GM12878 (cell line): ENCODE measurements at regions not wholly inside any gene's neighbourhood (a gene's known extent, or its start where the extent isn't known, plus 50 kb on each side); places are given as distances from the start of the nearest gene placed in this dataset.

Source experiments
- EZH2 ChIP-seq: IDR thresholded peaks from 2 replicates; pipeline ENCODE4 v1.6.1; 2012; ENCODE audit warnings: low read depth, mild to moderate bottlenecking, control low read depth, inconsistent platforms, low read length, borderline replicate concordance; ENCODE audit not compliant: control insufficient read depth
- LARP7 ChIP-seq: fragments of 450-650 bp; IDR thresholded peaks from 2 replicates; pipeline ENCODE4 v1.6.1; 2017; ENCODE audit warnings: mild to moderate bottlenecking
- POLR2A ChIP-seq: IDR thresholded peaks from 2 replicates; pipeline ENCODE4 v1.6.1; 2011; ENCODE audit warnings: low read depth, mild to moderate bottlenecking, low read length
- YY1 ChIP-seq: IDR thresholded peaks from 2 replicates; pipeline ENCODE4 v1.6.1; 2011; ENCODE audit warnings: low read depth, mild to moderate bottlenecking, low read length
- TF ChIP-seq, protein P1 (sequence below), 3 experiments: IDR thresholded peaks in 2 of 3; conservative IDR thresholded peaks in 1 of 3; 2 replicates each; pipeline ENCODE4 v1.5.1; 2011; ENCODE audit warnings: low read depth in 3 of 3, low read length in 3 of 3, mild to moderate bottlenecking in 3 of 3, control low read depth in 2 of 3, moderate library complexity in 2 of 3, inconsistent platforms in 1 of 3, mixed read lengths in 1 of 3; ENCODE audit not compliant: control insufficient read depth in 2 of 3, insufficient read depth in 1 of 3; ENCODE audit errors: extremely low read depth in 1 of 3
- TF ChIP-seq, protein P2 (sequence below): fragments of 450-650 bp; formaldehyde crosslinking; IDR thresholded peaks from 2 replicates; pipeline ENCODE4 v1.4.0; 2020; ENCODE audit warnings: mild to moderate bottlenecking, moderate library complexity
- TF ChIP-seq, protein P3 (sequence below): IDR thresholded peaks from 2 replicates; pipeline ENCODE4 v1.6.1; 2012; ENCODE audit warnings: low read depth, low read length, improper control_type of control experiment

DNA sequence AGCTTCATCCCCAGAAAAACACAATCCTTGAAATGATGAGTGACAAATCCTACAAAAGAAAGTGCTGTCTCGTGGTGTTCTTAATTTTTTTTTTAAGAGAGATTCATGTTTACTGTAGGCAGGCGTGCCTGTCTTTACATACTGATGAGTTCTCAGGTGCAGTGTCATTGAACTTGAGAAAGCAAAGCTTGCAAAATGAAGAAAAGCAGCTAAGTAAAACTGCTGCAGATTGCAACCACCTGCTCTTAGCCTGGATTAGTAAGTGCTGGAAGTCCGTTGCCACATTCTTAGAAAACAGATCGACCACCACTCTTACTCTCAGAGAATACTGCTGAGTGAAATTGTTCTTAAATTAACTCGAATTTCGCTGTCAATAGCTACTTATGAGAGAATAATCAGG is 854.6 kb downstream of the TRIML1 start:
- TF ChIP-seq, protein P1, sequence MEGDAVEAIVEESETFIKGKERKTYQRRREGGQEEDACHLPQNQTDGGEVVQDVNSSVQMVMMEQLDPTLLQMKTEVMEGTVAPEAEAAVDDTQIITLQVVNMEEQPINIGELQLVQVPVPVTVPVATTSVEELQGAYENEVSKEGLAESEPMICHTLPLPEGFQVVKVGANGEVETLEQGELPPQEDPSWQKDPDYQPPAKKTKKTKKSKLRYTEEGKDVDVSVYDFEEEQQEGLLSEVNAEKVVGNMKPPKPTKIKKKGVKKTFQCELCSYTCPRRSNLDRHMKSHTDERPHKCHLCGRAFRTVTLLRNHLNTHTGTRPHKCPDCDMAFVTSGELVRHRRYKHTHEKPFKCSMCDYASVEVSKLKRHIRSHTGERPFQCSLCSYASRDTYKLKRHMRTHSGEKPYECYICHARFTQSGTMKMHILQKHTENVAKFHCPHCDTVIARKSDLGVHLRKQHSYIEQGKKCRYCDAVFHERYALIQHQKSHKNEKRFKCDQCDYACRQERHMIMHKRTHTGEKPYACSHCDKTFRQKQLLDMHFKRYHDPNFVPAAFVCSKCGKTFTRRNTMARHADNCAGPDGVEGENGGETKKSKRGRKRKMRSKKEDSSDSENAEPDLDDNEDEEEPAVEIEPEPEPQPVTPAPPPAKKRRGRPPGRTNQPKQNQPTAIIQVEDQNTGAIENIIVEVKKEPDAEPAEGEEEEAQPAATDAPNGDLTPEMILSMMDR (IDR thresholded peaks at IDR 0.05 in 2 of 3, conservative IDR thresholded peaks at IDR 0.05 in 1 of 3; ENCODE audit: control insufficient read depth in 2 of 3, extremely low read depth in 1 of 3, insufficient read depth in 1 of 3, low read depth in 3 of 3, low read length in 3 of 3): no peak
- TF ChIP-seq YY1 (no peak), POLR2A (no peak), EZH2 (no peak), LARP7 (no peak)
- TF ChIP-seq, protein P2, sequence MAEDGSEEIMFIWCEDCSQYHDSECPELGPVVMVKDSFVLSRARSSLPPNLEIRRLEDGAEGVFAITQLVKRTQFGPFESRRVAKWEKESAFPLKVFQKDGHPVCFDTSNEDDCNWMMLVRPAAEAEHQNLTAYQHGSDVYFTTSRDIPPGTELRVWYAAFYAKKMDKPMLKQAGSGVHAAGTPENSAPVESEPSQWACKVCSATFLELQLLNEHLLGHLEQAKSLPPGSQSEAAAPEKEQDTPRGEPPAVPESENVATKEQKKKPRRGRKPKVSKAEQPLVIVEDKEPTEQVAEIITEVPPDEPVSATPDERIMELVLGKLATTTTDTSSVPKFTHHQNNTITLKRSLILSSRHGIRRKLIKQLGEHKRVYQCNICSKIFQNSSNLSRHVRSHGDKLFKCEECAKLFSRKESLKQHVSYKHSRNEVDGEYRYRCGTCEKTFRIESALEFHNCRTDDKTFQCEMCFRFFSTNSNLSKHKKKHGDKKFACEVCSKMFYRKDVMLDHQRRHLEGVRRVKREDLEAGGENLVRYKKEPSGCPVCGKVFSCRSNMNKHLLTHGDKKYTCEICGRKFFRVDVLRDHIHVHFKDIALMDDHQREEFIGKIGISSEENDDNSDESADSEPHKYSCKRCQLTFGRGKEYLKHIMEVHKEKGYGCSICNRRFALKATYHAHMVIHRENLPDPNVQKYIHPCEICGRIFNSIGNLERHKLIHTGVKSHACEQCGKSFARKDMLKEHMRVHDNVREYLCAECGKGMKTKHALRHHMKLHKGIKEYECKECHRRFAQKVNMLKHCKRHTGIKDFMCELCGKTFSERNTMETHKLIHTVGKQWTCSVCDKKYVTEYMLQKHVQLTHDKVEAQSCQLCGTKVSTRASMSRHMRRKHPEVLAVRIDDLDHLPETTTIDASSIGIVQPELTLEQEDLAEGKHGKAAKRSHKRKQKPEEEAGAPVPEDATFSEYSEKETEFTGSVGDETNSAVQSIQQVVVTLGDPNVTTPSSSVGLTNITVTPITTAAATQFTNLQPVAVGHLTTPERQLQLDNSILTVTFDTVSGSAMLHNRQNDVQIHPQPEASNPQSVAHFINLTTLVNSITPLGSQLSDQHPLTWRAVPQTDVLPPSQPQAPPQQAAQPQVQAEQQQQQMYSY: no peak
- TF ChIP-seq, protein P3, sequence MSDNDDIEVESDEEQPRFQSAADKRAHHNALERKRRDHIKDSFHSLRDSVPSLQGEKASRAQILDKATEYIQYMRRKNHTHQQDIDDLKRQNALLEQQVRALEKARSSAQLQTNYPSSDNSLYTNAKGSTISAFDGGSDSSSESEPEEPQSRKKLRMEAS: no peak
